NCI-H82 (cell line): ENCODE measurements at regions not wholly inside any gene's neighbourhood (a gene's known extent, or its start where the extent isn't known, plus 50 kb on each side); places are given as distances from the start of the nearest gene placed in this dataset.
"Not testable (repeated sequence)": the region's sequence is repeated elsewhere in the genome, so short reads cannot be mapped to it uniquely, and the experiment has no call there.

Experiments used
- DNase-seq: peaks from one replicate; lab custom pipeline; 2025; lab: John Stamatoyannopoulos, UW

GRCh38 chr12:124652661-124653060 is 85.2 kb upstream of the NCOR2 start:
- no peak for DNase-seq

DNA sequence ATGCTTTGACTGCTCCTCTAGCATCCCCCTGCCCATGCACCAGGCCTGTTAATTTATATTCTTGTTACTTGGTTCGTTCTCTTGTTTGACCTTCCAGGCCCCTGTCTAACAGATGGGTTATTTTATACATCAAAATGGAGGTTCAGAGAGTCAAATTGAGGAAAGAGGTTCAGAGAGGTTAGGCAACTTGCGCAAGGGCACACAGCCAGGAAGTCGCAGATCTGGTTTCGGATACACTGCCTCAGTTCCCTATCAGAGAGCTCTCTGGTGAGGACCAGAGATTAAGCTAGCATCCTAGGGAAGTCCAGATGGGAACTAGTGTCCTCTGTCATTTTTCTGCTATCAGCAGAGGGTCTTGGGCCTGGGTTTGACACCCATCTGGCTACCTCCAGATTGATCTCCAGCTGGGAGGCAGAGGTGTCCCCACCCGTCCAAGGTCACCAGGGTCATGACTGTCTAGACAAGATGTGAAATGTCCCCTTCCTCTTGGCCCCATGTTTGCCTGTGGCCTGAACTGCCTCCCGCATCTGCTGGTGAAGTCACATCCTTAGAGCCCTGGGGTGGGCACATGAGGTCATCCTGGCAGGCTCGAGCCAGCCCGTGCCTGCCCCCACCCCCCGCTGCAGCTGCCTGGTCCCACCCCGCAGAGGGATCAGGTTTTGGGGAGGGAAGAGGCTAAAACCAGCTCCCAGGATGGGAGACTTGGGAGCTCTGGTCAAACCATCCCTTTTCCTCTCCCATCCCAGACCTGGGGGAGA is 84.3 kb upstream of the NCOR2 start:
- DNase-seq = peak; percentile 81

GRCh38 chr12:124650912-124651311 is 83.5 kb upstream of the NCOR2 start:
- peak; percentile 57 for DNase-seq

GRCh38 chr12:124648710-124649384 is 81.4 kb upstream of the NCOR2 start:
- DNase-seq = no peak

DNA sequence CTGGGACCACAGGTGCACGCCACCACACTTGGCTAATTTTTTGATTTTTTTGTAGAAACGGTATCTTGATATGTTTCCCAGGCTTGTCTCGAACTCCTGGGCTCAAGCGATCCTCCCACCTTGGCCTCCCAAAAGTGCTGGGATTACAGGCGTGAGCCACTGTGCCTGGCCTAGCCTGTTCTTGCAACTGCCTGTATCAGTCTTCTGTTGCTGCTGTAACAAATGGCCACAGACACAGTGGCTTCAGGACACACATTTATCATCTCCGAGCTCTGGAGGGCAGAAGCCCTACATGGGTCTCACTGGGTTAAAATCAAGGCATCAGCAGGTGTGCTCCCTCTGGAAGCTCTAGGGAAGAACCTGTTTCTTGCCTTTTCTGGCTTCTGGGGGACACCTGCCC is 79.9 kb upstream of the NCOR2 start:
- DNase-seq = no peak

GRCh38 chr12:124646385-124647230 is 79.2 kb upstream of the NCOR2 start:
- no peak for DNase-seq

- peak; percentile 85 for DNase-seq
These were observed 78.3 kb upstream of the NCOR2 start for GRCh38 chr12:124645530-124646244.

- not testable (repeated sequence) for DNase-seq
These were observed 76.4 kb upstream of the NCOR2 start for GRCh38 chr12:124643768-124644167.

DNA sequence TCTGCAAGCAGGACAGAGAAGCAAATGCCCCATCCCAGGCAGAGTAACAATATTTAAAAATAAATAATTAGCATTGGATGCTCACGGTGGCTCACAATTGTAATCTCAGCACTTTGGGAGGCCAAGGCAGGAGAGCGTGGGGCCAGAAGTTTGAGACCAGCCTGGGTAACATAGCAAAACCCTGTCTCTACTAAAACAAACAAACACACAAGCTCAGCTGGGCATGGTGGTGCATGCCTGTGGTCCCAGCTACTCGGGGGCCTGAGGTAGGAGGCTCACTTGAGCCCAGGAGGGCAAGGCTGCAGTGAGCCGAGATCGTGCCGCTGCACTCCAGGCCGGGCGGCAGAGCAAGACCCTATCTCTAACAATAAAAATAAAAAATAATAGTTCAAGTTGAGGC is 74.7 kb upstream of the NCOR2 start:
- no peak for DNase-seq

DNA sequence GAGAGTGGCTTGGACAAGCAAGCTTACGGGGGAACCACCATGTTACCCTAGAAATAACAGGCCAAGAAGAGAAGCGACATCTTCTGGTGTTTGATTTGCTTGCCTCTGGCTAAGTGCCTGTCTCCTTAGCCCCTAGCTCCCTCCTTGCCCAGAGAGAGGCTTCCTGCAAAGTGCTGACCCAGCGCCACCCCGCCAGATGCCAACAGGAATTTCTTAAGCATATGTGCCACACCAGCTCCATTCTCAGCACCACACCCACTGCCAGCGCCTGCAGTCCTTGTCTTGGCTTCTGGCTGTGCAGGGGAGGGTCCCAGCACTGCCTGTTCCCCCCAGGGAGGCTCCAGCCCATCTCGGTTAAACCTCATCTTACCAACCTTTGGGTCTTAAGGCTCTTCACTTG is 74.2 kb upstream of the NCOR2 start:
- DNase-seq = no peak

- DNase-seq = no peak
These were observed 72.6 kb upstream of the NCOR2 start for GRCh38 chr12:124640056-124640455.

GRCh38 chr12:124639122-124639806 is 71.9 kb upstream of the NCOR2 start:
- no peak for DNase-seq

- DNase-seq = no peak
These were observed 70.2 kb upstream of the NCOR2 start for GRCh38 chr12:124637581-124637981.

- DNase-seq = no peak
These were observed 69.8 kb upstream of the NCOR2 start for GRCh38 chr12:124637163-124637562.

- DNase-seq = peak; percentile 76
These were observed 68.9 kb upstream of the NCOR2 start for GRCh38 chr12:124636138-124636978.

- DNase-seq = no peak
These were observed 67.9 kb upstream of the NCOR2 start for GRCh38 chr12:124635316-124635715.

DNA sequence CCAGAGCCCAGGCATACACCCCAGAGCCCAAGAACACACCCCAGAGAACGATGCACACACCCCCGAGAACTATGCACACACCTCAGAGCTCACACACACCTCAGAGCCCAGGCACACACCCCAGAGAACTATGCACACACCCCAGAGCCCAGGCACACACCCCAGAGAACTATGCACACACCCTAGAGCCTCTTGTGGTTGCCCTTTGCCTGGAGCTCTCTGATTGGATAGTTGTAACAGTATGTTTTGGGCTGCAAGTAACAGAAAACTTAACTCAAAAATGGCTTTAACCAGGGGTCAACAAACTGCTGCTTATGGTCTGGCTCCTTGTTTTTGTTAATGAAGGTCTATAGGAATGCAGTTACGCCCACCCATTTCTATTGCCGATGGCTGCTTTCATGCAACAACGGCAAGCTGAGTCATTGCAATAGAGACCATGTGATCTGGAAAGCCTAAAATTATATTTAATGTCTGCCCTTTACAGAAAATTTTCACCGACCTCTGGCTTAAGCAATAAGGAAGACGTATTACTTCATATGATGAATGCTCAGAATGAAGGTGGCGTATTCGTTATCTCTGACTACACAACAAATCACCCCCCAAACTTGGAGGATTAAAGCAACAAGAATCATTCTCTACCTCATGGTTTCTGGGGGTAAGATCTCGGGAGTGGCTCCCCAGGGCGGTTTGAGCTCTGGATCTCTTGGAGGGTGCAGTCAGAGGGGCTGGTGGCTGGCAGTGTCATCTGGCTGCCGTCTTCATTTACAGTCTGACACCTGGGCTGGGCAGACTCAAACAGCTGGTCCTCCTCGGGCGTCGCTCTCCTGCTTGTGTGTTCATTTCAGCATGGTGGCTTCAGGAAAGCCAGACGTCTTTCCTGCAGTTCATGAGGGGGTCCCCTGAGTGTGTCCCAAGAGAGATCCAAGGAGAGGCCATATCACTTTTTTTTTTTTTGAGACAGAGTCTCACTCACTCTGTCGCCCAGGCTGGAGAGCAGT is 66.3 kb upstream of the NCOR2 start:
- DNase-seq = peak; percentile 49

DNA sequence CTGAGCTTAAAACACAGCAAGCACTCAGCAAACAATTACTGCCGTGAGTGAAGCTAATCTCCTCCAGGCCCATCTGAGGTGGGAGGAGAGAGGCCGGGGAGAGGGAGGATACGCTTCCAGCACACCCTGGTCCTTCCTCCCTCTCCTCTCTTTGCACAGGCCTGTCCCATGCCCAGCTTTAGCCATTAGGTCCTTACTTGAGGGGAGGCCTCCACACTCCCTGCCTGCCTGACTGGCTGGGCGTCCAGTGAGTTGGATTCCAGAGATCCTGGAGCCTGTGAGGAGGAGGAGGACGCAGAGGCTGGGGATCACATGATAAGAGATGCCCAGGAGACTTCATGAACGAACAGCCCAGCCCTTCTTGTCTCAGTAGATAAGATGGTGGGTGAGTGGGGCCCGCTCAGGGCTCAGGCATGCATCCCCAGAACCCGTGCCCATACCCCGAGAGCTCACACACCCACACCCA is 65.1 kb upstream of the NCOR2 start:
- DNase-seq = peak; percentile 89

GRCh38 chr12:124631681-124632256 is 64.4 kb upstream of the NCOR2 start:
- DNase-seq = no peak
